ENCODE measurements at regions not wholly inside any gene's neighbourhood (a gene's known extent, or its start where the extent isn't known, plus 50 kb on each side); places are given as distances from the start of the nearest gene placed in this dataset.

GRCh38 chr3:94462931-94463330 is 400.1 kb downstream of the NSUN3 start:
- Histone ChIP-seq H3K27me3 (ENCODE audit: control insufficient read depth in 2 of 2, insufficient read depth in 2 of 2, low read length in 2 of 2) (no peaks in the 10 kb centered on the region), H3K4me3 (replicated peaks in 1 of 3; ENCODE audit: low read depth in 2 of 3, low read length in 3 of 3) (no peak overlapping the region), H3K79me2 (ENCODE audit: insufficient read depth, low read length) (no peaks in the 10 kb centered on the region), H3K36me3 (replicated peaks in 1 of 2; ENCODE audit: control insufficient read depth in 1 of 2, insufficient read depth in 2 of 2, low read length in 2 of 2) (no peaks in the 10 kb centered on the region), H2AFZ (ENCODE audit: insufficient read depth, low read depth, low read length, poor library complexity, severe bottlenecking) (no peak overlapping the region), H3K4me1 (ENCODE audit: control insufficient read depth in 1 of 2, insufficient read depth in 2 of 2, low read length in 2 of 2) (no peaks in the 10 kb centered on the region), H3K4me2 (replicated peaks; ENCODE audit: extremely low read depth, low read length, poor library complexity, severe bottlenecking) (no peak overlapping the region), H3K9ac (ENCODE audit: insufficient read depth, low read length, poor library complexity, severe bottlenecking) (no peak overlapping the region), H3K9me3 (replicated peaks in 1 of 2; ENCODE audit: control insufficient read depth in 1 of 2, insufficient read depth in 1 of 2, low read length in 2 of 2) (no peaks in the 10 kb centered on the region), H4K20me1 (ENCODE audit: insufficient read depth, low read length) (no peaks in the 10 kb centered on the region), H3K27ac (ENCODE audit: low read depth in 1 of 2, low read length in 2 of 2) (no peak overlapping the region)
- H3K4me3 Mint-ChIP-seq, result no peak overlapping the region
- no peaks in the 10 kb centered on the region for H3K27me3 Mint-ChIP-seq (ENCODE audit: low read depth in 3 of 3)
- TF ChIP-seq CTCF (IDR thresholded peaks at IDR 0.05), result no peak
- peaks cover 0 to 2% (median 0%) of the 10 kb centered on the region in 7 donors for H3K9me3 Mint-ChIP-seq
- no peak overlapping the region for H3K27ac Mint-ChIP-seq
- no peaks in the 10 kb centered on the region for H3K4me1 Mint-ChIP-seq
- DNase-seq, result no peak
- intact Hi-C loops (cut with micrococcal nuclease), result no loop called here
- WGBS (ENCODE audit: insufficient coverage), result 8% methylated on average over 1 of the region's 2 CpGs
- no peaks in the 10 kb centered on the region for H3K36me3 Mint-ChIP-seq

DNA sequence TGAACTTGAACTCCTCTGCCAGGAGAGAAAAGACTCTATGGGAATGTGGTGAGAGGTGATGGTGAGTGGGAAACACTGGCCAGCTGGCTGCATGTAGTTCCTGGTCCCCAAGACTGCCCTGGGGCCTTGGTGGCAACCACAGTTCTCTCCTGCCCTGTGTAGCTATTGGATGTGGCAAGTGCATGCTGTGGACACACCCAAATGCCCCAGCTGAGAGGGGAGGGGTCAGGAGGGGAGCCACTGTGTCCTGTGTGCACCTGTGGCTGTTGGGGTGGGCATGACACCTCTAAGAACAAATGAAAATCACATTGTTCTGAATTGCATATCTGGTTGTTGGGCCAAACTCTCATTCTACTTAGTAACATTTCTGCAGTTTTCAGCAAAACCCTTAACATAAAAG is 409.6 kb downstream of the NSUN3 start:
- Histone ChIP-seq H3K27me3 (ENCODE audit: control insufficient read depth in 2 of 2, insufficient read depth in 2 of 2, low read length in 2 of 2) (no peaks in the 10 kb centered on the region), H3K9ac (ENCODE audit: insufficient read depth, low read length, poor library complexity, severe bottlenecking) (no peak overlapping the region), H3K27ac (ENCODE audit: low read depth in 1 of 2, low read length in 2 of 2) (no peak overlapping the region), H3K79me2 (ENCODE audit: insufficient read depth, low read length) (no peaks in the 10 kb centered on the region), H3K9me3 (replicated peaks in 1 of 2; ENCODE audit: control insufficient read depth in 1 of 2, insufficient read depth in 1 of 2, low read length in 2 of 2) (peaks cover 33 to 34% of the 10 kb centered on the region in 2 donors), H3K4me1 (ENCODE audit: control insufficient read depth in 1 of 2, insufficient read depth in 2 of 2, low read length in 2 of 2) (no peaks in the 10 kb centered on the region), H4K20me1 (ENCODE audit: insufficient read depth, low read length) (no peaks in the 10 kb centered on the region), H2AFZ (ENCODE audit: insufficient read depth, low read depth, low read length, poor library complexity, severe bottlenecking) (no peak overlapping the region), H3K4me3 (replicated peaks in 1 of 3; ENCODE audit: low read depth in 2 of 3, low read length in 3 of 3) (no peak overlapping the region), H3K36me3 (replicated peaks in 1 of 2; ENCODE audit: control insufficient read depth in 1 of 2, insufficient read depth in 2 of 2, low read length in 2 of 2) (no peaks in the 10 kb centered on the region), H3K4me2 (replicated peaks; ENCODE audit: extremely low read depth, low read length, poor library complexity, severe bottlenecking) (no peak overlapping the region)
- H3K4me1 Mint-ChIP-seq, result no peaks in the 10 kb centered on the region
- H3K4me3 Mint-ChIP-seq, result no peak overlapping the region
- TF ChIP-seq CTCF (IDR thresholded peaks at IDR 0.05), result no peak
- DNase-seq, result no peak
- H3K27ac Mint-ChIP-seq, result no peak overlapping the region
- H3K9me3 Mint-ChIP-seq, result peaks cover 12 to 25% (median 14%) of the 10 kb centered on the region in 7 donors
- no peaks in the 10 kb centered on the region for H3K36me3 Mint-ChIP-seq
- peaks cover 0 to 3% (median 0%) of the 10 kb centered on the region in 3 donors for H3K27me3 Mint-ChIP-seq (ENCODE audit: low read depth in 3 of 3)
- intact Hi-C loops (cut with micrococcal nuclease), result no loop called here

Measured in CD14-positive monocyte (primary cell).